HepG2 (cell line): ENCODE measurements at regions not wholly inside any gene's neighbourhood (a gene's known extent, or its start where the extent isn't known, plus 50 kb on each side); places are given as distances from the start of the nearest gene placed in this dataset.
"Not testable (repeated sequence)": the region's sequence is repeated elsewhere in the genome, so short reads cannot be mapped to it uniquely, and the experiment has no call there.

Experiments used
- ATAC-seq: fragments of 200-7000 bp; cut with Tn5 transposase; 3 replicates; pipeline ENCODE4 v1.9.1; 2020; ENCODE audit warnings: mild to moderate bottlenecking, moderate library complexity
- BruUV-seq: library from RNA; stranded (reverse); fragments of 400-500 nt; replicated peaks from 2 replicates; lab custom pipeline; 2021; lab: Mats Ljungman, UMichigan
- CTCF ChIA-PET: fragments of 300-600 bp; formaldehyde crosslinking; extraction: SDS; loops from one replicate; lab custom pipeline; 2021; ENCODE audit warnings: low total read pairs, inconsistent platforms, low intra/inter-chr PET ratio; lab: Yijun Ruan, JAX
- POLR2A ChIA-PET: fragments of 350-600 bp; sonication (Branson Sonifier 250); formaldehyde crosslinking; loops from one replicate; lab custom pipeline; 2020; ENCODE audit warnings: antibody characterized with exemption, inconsistent platforms; lab: Yijun Ruan, JAX
- DNase-seq: peaks from one replicate; pipeline ENCODE4 v3.0.0-alpha.2; 2015; ENCODE audit warnings: low spot score
- FAIRE-seq: peaks from 3 replicates; lab custom pipeline; 2011; peaks lifted over from hg19 to GRCh38; lab: Jason Lieb, UNC
- H2AFZ ChIP-seq: one replicate; pipeline ENCODE4 v1.6.1; 2011; ENCODE audit warnings: low read length, inconsistent platforms
- H3K27ac ChIP-seq: fragments of 300-600 bp; 3 replicates; pipeline ENCODE4 v1.8.0; 2011; ENCODE audit warnings: mixed run types, mild to moderate bottlenecking, mixed read lengths, low read length, inconsistent platforms; ENCODE audit not compliant: insufficient read depth; ENCODE audit errors: extremely low read length
- H3K27me3 ChIP-seq, 2 experiments: fragments of 200-600 bp in 1 of 2; 2 replicates in 1 of 2; 3 replicates in 1 of 2; pipeline versions ENCODE4 v1.6.0 to v1.8.0; 2011; ENCODE audit warnings: low read length in 2 of 2, mild to moderate bottlenecking in 2 of 2, moderate library complexity in 2 of 2, inconsistent platforms in 1 of 2; ENCODE audit not compliant: insufficient read depth in 2 of 2, control insufficient read depth in 1 of 2
- H3K36me3 ChIP-seq, 2 experiments: fragments of 200-600 bp in 1 of 2; replicated peaks in 1 of 2; 2 replicates in 1 of 2; 3 replicates in 1 of 2; pipeline versions ENCODE4 v1.5.1 to v1.8.0; 2011; ENCODE audit warnings: low read length in 2 of 2, inconsistent platforms in 1 of 2; ENCODE audit not compliant: insufficient read depth in 2 of 2, control insufficient read depth in 1 of 2
- H3K4me1 ChIP-seq: 2 replicates; pipeline ENCODE4 v1.5.1; 2012; ENCODE audit warnings: low read length, inconsistent platforms; ENCODE audit not compliant: insufficient read depth
- H3K4me2 ChIP-seq: 2 replicates; pipeline ENCODE4 v1.6.0; 2011; ENCODE audit warnings: low read depth, low read length, inconsistent platforms
- H3K4me3 ChIP-seq, 3 experiments: fragments of 200-600 bp in 1 of 3; sonication (generic), shearing (Covaris generic) in 1 of 3; replicated peaks in 1 of 3; 2 replicates each; pipeline ENCODE4 v1.5.1; 2011 to 2016; ENCODE audit warnings: low read length in 3 of 3, inconsistent platforms in 2 of 3, low read depth in 2 of 3, mild to moderate bottlenecking in 2 of 3, control low read depth in 1 of 3, mixed read lengths in 1 of 3; ENCODE audit not compliant: insufficient read depth in 1 of 3
- H3K79me2 ChIP-seq: one replicate; pipeline ENCODE4 v1.6.1; 2011; ENCODE audit warnings: low read length, inconsistent platforms; ENCODE audit not compliant: insufficient read depth
- H3K9ac ChIP-seq: 2 replicates; pipeline ENCODE4 v1.6.0; 2011; ENCODE audit warnings: mild to moderate bottlenecking, low read depth, low read length, inconsistent platforms; ENCODE audit not compliant: insufficient read depth
- H3K9me3 ChIP-seq: 2 replicates; pipeline ENCODE4 v1.5.1; 2012; ENCODE audit warnings: mild to moderate bottlenecking, low read length
- H4K20me1 ChIP-seq: 2 replicates; pipeline ENCODE4 v1.6.0; 2011; ENCODE audit warnings: inconsistent platforms, mild to moderate bottlenecking, low read length, moderate library complexity; ENCODE audit not compliant: insufficient read depth
- ARNT2 ChIP-seq: sonication (generic); formaldehyde crosslinking; IDR thresholded peaks from 2 replicates; pipeline ENCODE4 v1.8.0; 2022; ENCODE audit warnings: mild to moderate bottlenecking, low read depth, missing genetic modification reagents, moderate library complexity
- FIP1L1 ChIP-seq: fragments of 200-400 bp; formaldehyde crosslinking; IDR thresholded peaks from 2 replicates; pipeline ENCODE4 v1.6.1; 2018; ENCODE audit warnings: low read depth, mild to moderate bottlenecking, low read length, moderate library complexity, borderline replicate concordance; ENCODE audit not compliant: insufficient read depth
- FOXK2 ChIP-seq: fragments of 450-650 bp; IDR thresholded peaks from 2 replicates; pipeline ENCODE4 v1.6.1; 2016
- GATAD2A ChIP-seq: IDR thresholded peaks from 2 replicates; pipeline ENCODE4 v1.6.1; 2016
- KDM4B ChIP-seq: sonication (generic); formaldehyde crosslinking; IDR thresholded peaks from 2 replicates; pipeline ENCODE4 v1.4.0; 2020; ENCODE audit warnings: missing genetic modification reagents
- POLR2AphosphoS5 ChIP-seq: IDR thresholded peaks from 2 replicates; pipeline ENCODE4 v1.6.1; 2012; ENCODE audit warnings: low read depth, low read length
- SKI ChIP-seq: fragments of 450-650 bp; IDR thresholded peaks from one replicate; pipeline ENCODE4 v1.6.1; 2018; ENCODE audit warnings: mild to moderate bottlenecking; ENCODE audit not compliant: partially characterized antibody
- ZFP36 ChIP-seq: fragments of 150-350 bp; IDR thresholded peaks from 2 replicates; pipeline ENCODE4 v1.6.1; 2018; ENCODE audit warnings: borderline replicate concordance, low read length, low read depth; ENCODE audit not compliant: partially characterized antibody
- ZFX ChIP-seq: sonication (generic); formaldehyde crosslinking; IDR thresholded peaks from 2 replicates; pipeline ENCODE4 v1.4.0; 2020; ENCODE audit warnings: mild to moderate bottlenecking, low read depth, missing genetic modification reagents, moderate library complexity
- ZKSCAN1 ChIP-seq: fragments of 150-350 bp; IDR thresholded peaks from 2 replicates; pipeline ENCODE4 v1.6.1; 2014; ENCODE audit warnings: low read length
- ZNF441 ChIP-seq: sonication (generic); formaldehyde crosslinking; IDR thresholded peaks from 2 replicates; pipeline ENCODE4 v1.7.0; 2021; ENCODE audit warnings: missing genetic modification reagents, borderline replicate concordance
- ZNF619 ChIP-seq: sonication (generic); formaldehyde crosslinking; IDR thresholded peaks from 2 replicates; pipeline ENCODE4 v1.4.0; 2020; ENCODE audit warnings: mild to moderate bottlenecking, missing genetic modification reagents
- ZNF7 ChIP-seq: IDR thresholded peaks from 2 replicates; pipeline ENCODE4 v1.6.1; 2016; ENCODE audit warnings: missing biosample characterization, missing genetic modification reagents
- WGBS: methylation state at CpG from one replicate; pipeline ENCODE4 v1.1.6; 2017; ENCODE audit warnings: low lambda C conversion rate; 5-methylcytosine and 5-hydroxymethylcytosine counted together
- in situ Hi-C: cut with HindIII; loops from 2 replicates; pipeline ENCODE4 v1.10.0; 2017; ENCODE audit warnings: low pct_unique_long_range_greater_than_20kb; ENCODE audit not compliant: extremely low pct_ligation_motif_present
- intact Hi-C: fragments of 100-400 bp; cut with micrococcal nuclease; formaldehyde crosslinking; loops from one replicate; pipeline ENCODE4 v1.10.0; 2022; ENCODE audit not compliant: unreplicated experiment
- TF ChIP-seq, protein P1 (sequence below): sonication (generic); formaldehyde crosslinking; IDR thresholded peaks from 2 replicates; pipeline ENCODE4 v1.8.0; 2022; ENCODE audit warnings: missing genetic modification reagents, low read depth, mild to moderate bottlenecking, borderline replicate concordance

- no TSS peak for BruUV-seq
- Histone ChIP-seq H3K9ac (no peak overlapping the region), H3K9me3 (no peaks in the 10 kb centered on the region), H4K20me1 (no peaks in the 10 kb centered on the region), H3K4me1 (peaks cover 51% of the 10 kb centered on the region), H3K36me3 (no peaks in the 10 kb centered on the region), H3K27me3 (no peaks in the 10 kb centered on the region; a peak in 1 of 5 replicates), H3K27ac (no peak overlapping the region), H3K4me2 (no peak overlapping the region), H3K4me3 (no peak overlapping the region), H3K79me2 (no peaks in the 10 kb centered on the region), H2AFZ (no peak overlapping the region)
- intact Hi-C loops = no loop called here
- FAIRE-seq = no peak
- ChIA-PET CTCF (no interaction called here), POLR2A (no interaction called here)
- no peak for DNase-seq
- WGBS = 48% methylated on average over 5 of the region's 5 CpGs
- TF ChIP-seq GATAD2A (0 out of 2 replicates have a peak, but pooled peaks have one; percentile 19), ZNF7 (CRISPR knock-in tag) (no peak), ZFP36 (peak; percentile 49)
- in situ Hi-C loops = no loop called here
- peak; percentile 80 for ATAC-seq
Measured at GRCh38 chr1:58966917-58967740, 183.3 kb upstream of the JUN start.

DNA sequence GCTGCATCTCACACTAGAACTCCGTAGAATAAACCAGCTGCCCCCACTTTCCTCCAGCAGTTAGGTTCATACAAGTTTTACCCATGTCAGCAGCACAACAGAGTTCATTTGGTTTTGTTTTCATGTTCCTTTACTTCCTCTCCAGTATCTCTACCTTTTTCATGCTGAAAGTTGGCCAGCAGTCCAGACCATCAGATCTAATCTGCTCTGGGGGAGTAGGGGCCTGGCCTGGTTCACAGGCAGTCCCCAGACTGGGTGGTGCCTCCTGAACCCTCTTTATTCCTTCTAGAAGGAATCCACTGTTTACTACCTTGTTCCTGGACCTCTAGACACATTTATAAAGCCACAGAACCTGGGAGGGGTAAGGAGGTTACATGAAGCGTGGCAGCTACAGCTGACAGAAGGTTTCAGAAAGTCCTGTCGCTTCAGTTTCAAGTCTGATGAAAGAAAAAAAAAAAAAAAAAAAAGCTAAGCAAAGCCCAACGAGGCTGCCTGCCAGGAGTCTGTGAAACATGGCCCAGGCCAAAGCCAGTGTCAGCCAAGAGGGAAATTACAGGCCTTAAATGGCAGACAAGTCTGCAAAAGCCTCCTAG is 184.6 kb upstream of the JUN start:
- H3K9me3 ChIP-seq = no peaks in the 10 kb centered on the region
- no peak overlapping the region; the same call in 1 of the 2 replicates for H3K9ac ChIP-seq
- DNase-seq (no peak), FAIRE-seq (no peak), ATAC-seq (no peak)
- intact Hi-C loops (no loop called here), in situ Hi-C loops (no loop called here)
- H3K36me3 ChIP-seq = no peaks in the 10 kb centered on the region
- TF ChIP-seq ZFX (CRISPR knock-in tag) (no peak), POLR2AphosphoS5 (no peak), FIP1L1 (no peak), SKI (no peak), ZNF441 (CRISPR knock-in tag) (no peak), ZNF619 (no peak), ZKSCAN1 (no peak), FOXK2 (no peak), ARNT2 (no peak), KDM4B (CRISPR knock-in tag) (no peak)
- TF ChIP-seq, protein P1, sequence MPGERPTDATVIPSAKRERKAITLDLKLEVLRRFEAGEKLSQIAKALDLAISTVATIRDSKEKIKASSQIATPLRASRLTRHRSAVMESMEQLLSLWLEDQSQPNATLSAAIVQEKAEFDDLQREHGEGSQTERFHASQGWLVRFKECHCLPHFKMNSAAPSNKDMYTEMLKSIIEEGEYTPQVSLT (CRISPR knock-in tag) = no peak
- no peaks in the 10 kb centered on the region; a peak in 1 of 5 replicates for H3K27me3 ChIP-seq
- H2AFZ ChIP-seq = no peak overlapping the region
- no peaks in the 10 kb centered on the region for H3K79me2 ChIP-seq
- H3K4me2 ChIP-seq = peak overlapping the region; percentile 13; the same call in 1 of the 2 replicates
- H4K20me1 ChIP-seq = no peaks in the 10 kb centered on the region
- POLR2A ChIA-PET = no interaction called here
- CTCF ChIA-PET = no interaction called here
- H3K27ac ChIP-seq = no peak overlapping the region
- peaks cover 53% of the 10 kb centered on the region for H3K4me1 ChIP-seq
- 8% methylated on average over 4 of the region's 4 CpGs for WGBS
- no TSS peak for BruUV-seq
- H3K4me3 ChIP-seq = no peak overlapping the region

GRCh38 chr1:58969176-58969575 is 185.3 kb upstream of the JUN start:
- DNase-seq, H3K27me3 ChIP-seq, intact Hi-C loops, ATAC-seq, H3K9ac ChIP-seq, H3K4me3 ChIP-seq, H4K20me1 ChIP-seq, H3K79me2 ChIP-seq, H3K36me3 ChIP-seq, POLR2A ChIA-PET, FAIRE-seq, in situ Hi-C loops, H2AFZ ChIP-seq, H3K27ac ChIP-seq, H3K9me3 ChIP-seq, H3K4me2 ChIP-seq, BruUV-seq, CTCF ChIA-PET: not testable (repeated sequence)
- peaks cover 53% of the 10 kb centered on the region for H3K4me1 ChIP-seq
